HL-60 (cell line): ENCODE measurements at regions not wholly inside any gene's neighbourhood (a gene's known extent, or its start where the extent isn't known, plus 50 kb on each side); places are given as distances from the start of the nearest gene placed in this dataset.

Source experiments
- DNase-seq, 2 experiments: peaks; one replicate each; pipeline ENCODE4 v3.0.0-alpha.2; 2010 to 2020; ENCODE audit warnings: low read depth in 1 of 2, low spot score in 1 of 2
- H3K27ac ChIP-seq: fragments of 250-450 bp; sonication (Bioruptor Pico); replicated peaks from 2 replicates; pipeline ENCODE4 v1.5.1; 2020; ENCODE audit warnings: mild to moderate bottlenecking, moderate library complexity
- H3K27me3 ChIP-seq: fragments of 250-450 bp; sonication (Bioruptor Pico); 2 replicates; pipeline ENCODE4 v1.5.1; 2021; ENCODE audit warnings: mild to moderate bottlenecking, moderate library complexity; ENCODE audit not compliant: insufficient read depth, poor library complexity, severe bottlenecking
- H3K4me3 ChIP-seq: replicated peaks from 2 replicates; pipeline ENCODE4 v1.5.1; 2011; ENCODE audit warnings: mild to moderate bottlenecking, control low read depth, low read length; ENCODE audit not compliant: insufficient read depth
- CTCF ChIP-seq: IDR thresholded peaks from one replicate; pipeline ENCODE4 v1.5.1; 2011; ENCODE audit warnings: low read length, control low read depth, inconsistent platforms; ENCODE audit not compliant: insufficient read depth
- GABPA ChIP-seq: IDR thresholded peaks from 2 replicates; pipeline ENCODE4 v1.6.1; 2012; ENCODE audit warnings: low read depth
- POLR2AphosphoS5 ChIP-seq: IDR thresholded peaks from 2 replicates; pipeline ENCODE4 v1.6.1; 2012; ENCODE audit warnings: low read depth
- REST ChIP-seq: IDR thresholded peaks from 2 replicates; pipeline ENCODE4 v1.6.1; 2012; ENCODE audit warnings: low read depth; ENCODE audit not compliant: insufficient replicate concordance
- SPI1 ChIP-seq: IDR thresholded peaks from 2 replicates; pipeline ENCODE4 v1.6.1; 2012; ENCODE audit warnings: low read depth, mild to moderate bottlenecking, borderline replicate concordance

- no peak overlapping the region for H3K27ac ChIP-seq
- H3K4me3 ChIP-seq: no peak overlapping the region
- TF ChIP-seq REST: no peak
- peaks cover 2% of the 10 kb centered on the region for H3K27me3 ChIP-seq
- DNase-seq: no peak
Observed at GRCh38 chr4:138710297-138710696, 305.3 kb upstream of the NOCT start.

- Histone ChIP-seq H3K27ac (no peak overlapping the region), H3K4me3 (no peak overlapping the region), H3K27me3 (peaks cover 2% of the 10 kb centered on the region)
- no peak for TF ChIP-seq SPI1
- no peak for TF ChIP-seq POLR2AphosphoS5
- no peak for TF ChIP-seq GABPA
- no peak for TF ChIP-seq REST
- TF ChIP-seq CTCF: no peak
- DNase-seq: no peak
Observed at GRCh38 chr4:138709859-138710258, 305.7 kb upstream of the NOCT start.

- H3K4me3 ChIP-seq: no peak overlapping the region
- no peak for TF ChIP-seq CTCF
- no peak for TF ChIP-seq GABPA
- no peak for TF ChIP-seq SPI1
- TF ChIP-seq POLR2AphosphoS5: no peak
- no peak for TF ChIP-seq REST
- H3K27me3 ChIP-seq: peaks cover 2% of the 10 kb centered on the region
- no peak for DNase-seq
- no peak overlapping the region for H3K27ac ChIP-seq
Observed at GRCh38 chr4:138707746-138708677, 307.6 kb upstream of the NOCT start.
